Astrocyte of the hippocampus (primary cell): ENCODE measurements at regions not wholly inside any gene's neighbourhood (a gene's known extent, or its start where the extent isn't known, plus 50 kb on each side); places are given as distances from the start of the nearest gene placed in this dataset.

Source experiments
- DNase-seq: peaks from one replicate; pipeline ENCODE4 v3.0.0; 2011; ENCODE audit warnings: low read depth, low spot score

GRCh38 chr1:239872626-239873025 is 219.1 kb upstream of the FMN2 start:
- no peak for DNase-seq

DNA sequence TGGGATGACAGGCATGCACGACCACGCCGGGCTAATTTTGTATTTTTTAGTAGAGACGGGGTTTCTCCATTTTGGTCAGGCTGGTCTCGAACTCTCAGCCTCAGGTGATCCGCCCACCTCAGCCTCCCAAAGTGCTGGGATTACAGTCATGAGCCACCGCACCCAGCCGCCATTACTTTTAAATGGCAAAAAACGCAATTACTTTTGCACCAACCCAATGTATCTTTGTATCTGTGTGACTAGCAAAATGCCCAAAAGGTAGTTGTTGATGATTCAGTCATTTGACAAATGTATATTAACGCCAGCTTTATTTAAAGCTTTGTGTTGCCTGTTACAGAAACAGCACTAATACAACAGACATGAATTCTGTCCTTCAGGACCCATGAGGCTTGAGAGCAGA is 216.9 kb upstream of the FMN2 start:
- no peak for DNase-seq

GRCh38 chr1:239879321-239880170 is 212.1 kb upstream of the FMN2 start:
- no peak for DNase-seq

- no peak for DNase-seq
Measured at GRCh38 chr1:239882967-239883366, 208.7 kb upstream of the FMN2 start.

GRCh38 chr1:239884796-239885195 is 206.9 kb upstream of the FMN2 start:
- DNase-seq, result peak; percentile 58

GRCh38 chr1:239886266-239886665 is 205.4 kb upstream of the FMN2 start:
- DNase-seq, result no peak

GRCh38 chr1:239888639-239889038 is 203.0 kb upstream of the FMN2 start:
- no peak for DNase-seq

GRCh38 chr1:239891621-239892358 is 199.9 kb upstream of the FMN2 start:
- DNase-seq, result no peak

DNA sequence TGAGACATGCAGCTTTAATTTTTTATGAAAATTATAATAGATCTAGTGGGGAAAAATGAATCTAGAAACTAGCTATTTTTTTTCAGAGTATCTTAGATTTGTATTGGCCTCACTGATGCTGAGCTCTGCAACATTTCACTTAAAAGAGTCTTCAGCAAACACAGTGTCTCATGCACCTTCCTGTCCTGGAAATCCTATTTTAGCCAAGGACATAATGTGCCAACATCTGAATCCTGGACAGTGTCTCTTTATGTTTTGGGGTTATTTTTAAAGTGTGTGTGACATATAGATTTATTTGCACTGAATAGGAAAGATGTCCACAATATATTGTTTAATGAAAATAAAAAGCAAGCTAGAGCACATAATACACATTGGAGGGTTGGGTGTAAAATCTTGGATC is 199.1 kb upstream of the FMN2 start:
- no peak for DNase-seq

- DNase-seq, result peak; percentile 8
Measured at GRCh38 chr1:239893127-239893731, 198.5 kb upstream of the FMN2 start.

- no peak for DNase-seq
Measured at GRCh38 chr1:239896569-239896968, 195.1 kb upstream of the FMN2 start.

DNA sequence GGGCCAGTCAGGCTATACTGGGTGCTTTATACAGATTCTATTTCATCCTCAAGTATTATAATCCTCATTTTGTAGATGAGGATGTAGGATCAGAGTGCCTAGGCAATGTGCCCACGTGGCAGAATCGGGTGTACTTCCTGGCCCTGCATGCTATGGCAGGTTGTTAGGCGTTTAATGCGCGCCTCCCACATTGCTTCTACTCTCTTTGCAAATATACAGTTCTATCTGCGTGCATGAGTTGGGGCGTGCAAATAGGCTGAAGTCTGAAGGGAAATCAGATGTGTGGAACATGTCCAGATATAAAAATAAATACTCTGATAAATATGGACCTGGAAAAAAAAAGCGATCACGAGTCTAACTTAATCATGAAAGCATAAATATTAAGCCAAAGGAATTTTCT is 194.7 kb upstream of the FMN2 start:
- DNase-seq, result no peak

- no peak for DNase-seq
Measured at GRCh38 chr1:239897458-239897857, 194.2 kb upstream of the FMN2 start.

GRCh38 chr1:239898062-239898730 is 193.5 kb upstream of the FMN2 start:
- DNase-seq, result peak; percentile 89

DNA sequence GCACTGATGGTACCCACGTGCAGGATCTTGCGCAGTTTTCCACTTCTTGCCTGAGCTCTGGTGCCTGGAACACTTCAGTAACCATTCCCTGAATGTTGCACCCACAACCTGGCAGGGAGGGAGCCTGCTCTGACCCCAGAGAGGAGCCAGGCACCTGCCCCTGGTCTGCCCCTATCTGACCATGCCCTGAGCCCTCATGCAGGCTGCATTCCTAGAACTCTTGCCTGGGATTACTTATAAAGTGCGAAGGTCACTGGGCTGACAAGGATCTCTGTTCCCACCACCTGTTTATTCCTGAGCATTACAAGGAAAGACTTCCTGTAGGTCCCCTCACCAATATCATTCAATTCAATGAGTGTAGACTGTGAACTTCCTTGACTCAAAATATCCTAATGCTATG is 191.9 kb upstream of the FMN2 start:
- no peak for DNase-seq

DNA sequence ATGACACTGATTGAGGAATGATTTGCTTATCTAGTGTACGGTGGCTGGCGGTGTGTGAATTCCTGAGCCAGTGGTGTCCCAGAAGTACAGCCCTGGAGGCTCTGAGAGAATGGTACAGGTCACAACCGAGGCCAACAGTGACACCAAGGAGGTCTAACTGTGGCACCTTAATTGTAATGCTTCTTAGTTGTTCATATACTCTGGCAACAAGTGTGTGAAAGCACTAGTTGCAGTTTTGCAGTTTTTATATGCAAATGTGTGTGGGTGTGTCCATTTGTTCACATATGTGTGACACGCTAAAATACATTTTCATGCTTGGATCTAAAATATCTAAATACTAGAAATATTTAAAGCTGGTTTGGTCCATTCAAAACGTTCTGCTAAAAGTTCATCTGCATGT is 185.3 kb upstream of the FMN2 start:
- no peak for DNase-seq

DNA sequence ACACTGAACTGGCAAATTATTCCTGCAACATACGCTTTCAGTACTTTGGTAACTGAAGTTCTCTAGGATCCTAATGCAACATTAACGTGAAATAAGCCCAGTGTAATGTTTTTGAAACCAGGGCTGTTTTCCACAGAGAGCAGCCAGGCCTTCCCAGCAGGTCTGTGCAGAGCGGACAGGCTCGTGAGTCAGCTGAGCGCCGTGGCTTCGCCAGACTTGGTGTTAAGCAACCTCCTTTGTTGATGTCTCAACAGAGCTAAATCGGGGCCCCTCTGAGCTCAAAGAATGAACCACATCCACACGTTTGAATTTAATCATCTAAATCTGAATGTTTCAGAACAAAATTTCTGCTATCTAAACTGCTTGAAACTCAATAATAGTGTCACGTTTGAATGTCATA is 181.8 kb upstream of the FMN2 start:
- DNase-seq, result peak; percentile 57

GRCh38 chr1:239912471-239912870 is 179.2 kb upstream of the FMN2 start:
- peak; percentile 11 for DNase-seq

- no peak for DNase-seq
Measured at GRCh38 chr1:239913141-239913585, 178.5 kb upstream of the FMN2 start.

DNA sequence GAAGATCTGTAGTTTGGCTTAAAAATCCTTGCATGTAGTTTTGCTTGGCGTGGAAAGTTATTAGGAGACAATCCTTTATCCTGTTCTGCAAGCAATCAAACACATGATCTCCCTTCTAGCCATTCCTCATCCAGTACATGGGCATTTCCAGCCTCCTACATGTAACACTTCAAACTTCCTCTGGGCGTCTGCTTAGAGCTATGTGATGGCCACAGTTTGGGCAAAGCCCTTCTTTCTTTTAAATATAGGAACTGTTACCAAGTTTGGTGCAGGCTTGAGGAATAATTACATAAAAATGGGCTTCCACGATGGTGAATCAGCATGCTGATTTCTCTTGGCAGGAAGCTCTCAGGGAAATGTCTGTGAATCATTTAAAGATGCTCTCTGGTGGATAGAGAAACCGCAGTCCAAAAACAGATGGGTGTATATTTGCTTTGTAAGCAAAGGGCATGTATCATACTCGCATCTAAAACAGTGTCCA is 176.9 kb upstream of the FMN2 start:
- peak; percentile 43 for DNase-seq

- no peak for DNase-seq
Measured at GRCh38 chr1:239918634-239919033, 173.0 kb upstream of the FMN2 start.

DNA sequence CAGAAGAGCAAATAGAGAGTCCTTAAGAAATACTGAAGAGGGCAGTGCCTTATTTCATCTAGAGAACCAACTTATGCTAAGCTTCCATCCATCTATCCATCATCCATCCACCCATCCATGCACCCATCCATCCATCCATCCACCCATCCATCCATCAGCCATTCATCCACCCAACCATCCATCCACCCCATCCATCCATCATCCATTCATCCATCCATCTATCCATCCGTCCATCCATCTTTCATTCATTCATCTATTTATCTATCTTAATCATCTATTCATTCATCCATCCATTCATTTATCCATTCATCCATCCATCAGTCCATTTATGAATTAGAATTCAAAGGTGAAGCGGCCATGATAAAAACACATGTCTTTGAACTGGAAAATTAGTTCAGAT is 171.5 kb upstream of the FMN2 start:
- DNase-seq, result no peak
